HEK293 (cell line): ENCODE measurements at regions not wholly inside any gene's neighbourhood (a gene's known extent, or its start where the extent isn't known, plus 50 kb on each side); places are given as distances from the start of the nearest gene placed in this dataset.

ENCODE experiments used
- CTCF ChIA-PET: fragments of 350-600 bp; formaldehyde crosslinking; extraction: SDS; loops from one replicate; lab custom pipeline; 2021; ENCODE audit warnings: antibody characterized with exemption; lab: Yijun Ruan, JAX
- POLR2A ChIA-PET: fragments of 300-600 bp; formaldehyde crosslinking; extraction: SDS; loops from one replicate; lab custom pipeline; 2020; ENCODE audit warnings: antibody characterized with exemption, inconsistent platforms; lab: Yijun Ruan, JAX
- H3K27ac ChIP-seq: fragments of 200-500 bp; sonication (Bioruptor generic); 2 replicates; pipeline ENCODE4 v1.5.1; 2014; ENCODE audit warnings: low read depth, low read length, control low read depth, inconsistent platforms; ENCODE audit errors: extremely low read depth
- H3K36me3 ChIP-seq, 2 experiments: fragments of 200-500 bp in 1 of 2; sonication (Bioruptor generic) in 1 of 2; 1 replicate in 1 of 2; 2 replicates in 1 of 2; pipeline ENCODE4 v1.5.1; 2014 to 2017; ENCODE audit warnings: inconsistent platforms in 2 of 2, low read length in 2 of 2; ENCODE audit not compliant: control insufficient read depth in 2 of 2, insufficient read depth in 1 of 2
- H3K4me1 ChIP-seq: fragments of 200-500 bp; sonication (Bioruptor generic); 2 replicates; pipeline ENCODE4 v1.5.1; 2014; ENCODE audit warnings: mild to moderate bottlenecking, low read length, inconsistent platforms; ENCODE audit not compliant: control insufficient read depth, insufficient read depth
- H3K4me3 ChIP-seq: 2 replicates; pipeline ENCODE4 v1.5.1; 2011; ENCODE audit warnings: low read depth, mild to moderate bottlenecking, control low read depth, low read length, moderate library complexity
- H3K9me3 ChIP-seq: fragments of 200-500 bp; sonication (Bioruptor generic); 2 replicates; pipeline ENCODE4 v1.5.1; 2014; ENCODE audit warnings: low read depth, low read length, inconsistent platforms; ENCODE audit not compliant: control insufficient read depth, insufficient read depth
- GLI2 ChIP-seq: fragments of 450-650 bp; formaldehyde crosslinking; IDR thresholded peaks from 2 replicates; pipeline ENCODE4; 2017; ENCODE audit warnings: missing biosample characterization, missing genetic modification characterization, low read depth, borderline replicate concordance
- PRDM2 ChIP-seq: fragments of 450-650 bp; formaldehyde crosslinking; IDR thresholded peaks from 2 replicates; pipeline ENCODE4 v1.5.1; 2016; ENCODE audit warnings: missing biosample characterization, missing genetic modification characterization, borderline replicate concordance
- TRIM28 ChIP-seq: IDR thresholded peaks from 2 replicates; pipeline ENCODE4 v1.6.1; 2011; ENCODE audit warnings: low read length, control low read depth, borderline replicate concordance
- ZBTB7A ChIP-seq: fragments of 450-650 bp; formaldehyde crosslinking; IDR thresholded peaks from 2 replicates; pipeline ENCODE4 v1.5.1; 2016; ENCODE audit warnings: low read depth, missing biosample characterization, missing genetic modification characterization
- ZFP3 ChIP-seq: fragments of 450-650 bp; formaldehyde crosslinking; IDR thresholded peaks from 2 replicates; pipeline ENCODE4 v1.5.1; 2016; ENCODE audit warnings: low read depth, missing biosample characterization, missing genetic modification characterization
- ZNF10 ChIP-seq: fragments of 450-650 bp; formaldehyde crosslinking; IDR thresholded peaks from 2 replicates; pipeline ENCODE4 v1.5.1; 2017; ENCODE audit warnings: missing biosample characterization, missing genetic modification characterization
- ZNF133 ChIP-seq: fragments of 450-650 bp; formaldehyde crosslinking; IDR thresholded peaks from 2 replicates; pipeline ENCODE4 v1.5.1; 2016; ENCODE audit warnings: missing biosample characterization, missing genetic modification characterization
- ZNF169 ChIP-seq: fragments of 450-650 bp; formaldehyde crosslinking; IDR thresholded peaks from 2 replicates; pipeline ENCODE4 v1.5.1; 2016; ENCODE audit warnings: missing biosample characterization, missing genetic modification characterization
- ZNF23 ChIP-seq: fragments of 450-650 bp; formaldehyde crosslinking; IDR thresholded peaks from 2 replicates; pipeline ENCODE4 v1.5.1; 2016; ENCODE audit warnings: missing biosample characterization, missing genetic modification characterization, borderline replicate concordance
- ZNF239 ChIP-seq: fragments of 450-650 bp; formaldehyde crosslinking; IDR thresholded peaks from 2 replicates; pipeline ENCODE4 v1.5.1; 2016; ENCODE audit warnings: missing biosample characterization, missing genetic modification characterization
- ZNF248 ChIP-seq: fragments of 450-650 bp; formaldehyde crosslinking; IDR thresholded peaks from 2 replicates; pipeline ENCODE4 v1.5.1; 2017; ENCODE audit warnings: missing biosample characterization, missing genetic modification characterization
- ZNF274 ChIP-seq, 2 experiments: fragments of 200-500 bp in 1 of 2; fragments of 450-650 bp in 1 of 2; sonication (Bioruptor generic) in 1 of 2; formaldehyde crosslinking in 1 of 2; IDR thresholded peaks; 2 replicates each; pipeline versions ENCODE4 v1.5.1 to v1.6.1; 2014 to 2016; ENCODE audit warnings: borderline replicate concordance in 1 of 2, inconsistent platforms in 1 of 2, low read length in 1 of 2, missing biosample characterization in 1 of 2, missing genetic modification characterization in 1 of 2
- ZNF350 ChIP-seq: fragments of 450-650 bp; formaldehyde crosslinking; IDR thresholded peaks from 2 replicates; pipeline ENCODE4 v1.5.0; 2017; ENCODE audit warnings: missing biosample characterization, mild to moderate bottlenecking, missing genetic modification characterization
- ZNF37A ChIP-seq: fragments of 450-650 bp; IDR thresholded peaks from 2 replicates; pipeline ENCODE4 v1.5.1; 2018; ENCODE audit warnings: missing biosample characterization, missing genetic modification characterization
- ZNF664 ChIP-seq: fragments of 450-650 bp; formaldehyde crosslinking; IDR thresholded peaks from 2 replicates; pipeline ENCODE4 v1.5.1; 2016; ENCODE audit warnings: missing biosample characterization, missing genetic modification characterization
- ZNF677 ChIP-seq: fragments of 450-650 bp; IDR thresholded peaks from 2 replicates; pipeline ENCODE4 v1.5.0; 2018; ENCODE audit warnings: missing biosample characterization, mild to moderate bottlenecking, missing genetic modification characterization, moderate library complexity
- ZNF704 ChIP-seq: fragments of 450-650 bp; formaldehyde crosslinking; IDR thresholded peaks from 2 replicates; pipeline ENCODE4 v1.5.1; 2016; ENCODE audit warnings: missing biosample characterization, missing genetic modification characterization
- ZNF792 ChIP-seq: fragments of 450-650 bp; formaldehyde crosslinking; IDR thresholded peaks from 2 replicates; pipeline ENCODE4 v1.5.1; 2016; ENCODE audit warnings: missing biosample characterization, missing genetic modification characterization
- ZNF830 ChIP-seq: fragments of 450-650 bp; IDR thresholded peaks from 2 replicates; pipeline ENCODE4 v1.5.0; 2018; ENCODE audit warnings: missing biosample characterization, missing genetic modification characterization, low read depth, mild to moderate bottlenecking, moderate library complexity
- ZSCAN4 ChIP-seq: fragments of 450-650 bp; formaldehyde crosslinking; IDR thresholded peaks from 2 replicates; pipeline ENCODE4 v1.5.1; 2017; ENCODE audit warnings: missing biosample characterization, missing genetic modification characterization
- TF ChIP-seq, protein P1 (sequence below): fragments of 450-650 bp; formaldehyde crosslinking; IDR thresholded peaks from 2 replicates; pipeline ENCODE4 v1.5.1; 2016; ENCODE audit warnings: missing biosample characterization, missing genetic modification characterization
- TF ChIP-seq, protein P2 (sequence below): fragments of 450-650 bp; formaldehyde crosslinking; IDR thresholded peaks from 2 replicates; pipeline ENCODE4 v1.5.1; 2016; ENCODE audit warnings: missing biosample characterization, missing genetic modification characterization

DNA sequence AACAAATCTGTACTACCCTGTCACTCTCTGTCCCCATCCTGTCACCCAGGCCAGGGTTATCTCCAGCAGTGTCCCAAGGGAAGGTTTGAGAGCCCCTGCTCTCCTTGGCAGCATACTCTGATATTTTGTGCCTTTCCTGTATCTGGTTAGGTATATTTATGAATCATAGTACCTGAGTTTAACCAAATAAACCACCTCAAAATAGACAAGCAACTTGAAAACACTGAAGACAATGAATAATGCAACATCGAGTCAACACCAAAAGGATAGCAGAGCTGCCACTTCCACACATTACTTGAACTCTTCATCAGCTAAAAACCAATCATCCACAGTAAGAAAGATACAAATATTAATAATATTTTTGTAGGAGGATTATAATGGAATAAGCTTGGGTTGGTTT, 142.6 kb upstream of the TAB2 start:
- 0 out of 2 replicates have a peak, but pooled peaks cover 4% of the 10 kb centered on the region for H3K4me1 ChIP-seq
- no peak overlapping the region for H3K27ac ChIP-seq
- TF ChIP-seq ZNF23 (tag by site-specific recombination) (no peak), TRIM28 (no peak), ZBTB7A (tag by site-specific recombination) (no peak), PRDM2 (tag by site-specific recombination) (no peak), ZNF274 (IDR thresholded peaks at IDR 0.05; ENCODE audit: low read length) (no peak), ZNF274 (tag by site-specific recombination; IDR thresholded peaks at IDR 0.05; ENCODE audit: borderline replicate concordance) (no peak), ZNF37A (tag by site-specific recombination) (no peak), ZNF248 (tag by site-specific recombination) (no peak), ZNF133 (no peak), ZNF350 (tag by site-specific recombination) (no peak), ZSCAN4 (tag by site-specific recombination) (no peak), ZNF830 (no peak), ZNF704 (tag by site-specific recombination) (no peak), ZFP3 (tag by site-specific recombination) (no peak)
- H3K9me3 ChIP-seq = no peaks in the 10 kb centered on the region
- CTCF ChIA-PET = interaction anchor here (1.4 kb wide), 1 partner anchor 30 kb away, joined by 3 read pairs; no protein-coding TSS in a partner anchor
- POLR2A ChIA-PET = no interaction called here
- H3K4me3 ChIP-seq = no peak overlapping the region
- H3K36me3 ChIP-seq = no peaks in the 10 kb centered on the region

- ChIA-PET POLR2A (no interaction called here), CTCF (interaction anchor here (1.1 kb wide), 1 partner anchor 13 kb away, joined by 3 read pairs; no protein-coding TSS in a partner anchor)
- Histone ChIP-seq H3K27ac (no peak overlapping the region), H3K9me3 (no peaks in the 10 kb centered on the region), H3K4me3 (no peak overlapping the region), H3K4me1 (no peaks in the 10 kb centered on the region), H3K36me3 (no peaks in the 10 kb centered on the region)
- no peak for TF ChIP-seq ZSCAN4 (tag by site-specific recombination)
- no peak for TF ChIP-seq ZNF677 (tag by site-specific recombination)
- TF ChIP-seq, protein P1, sequence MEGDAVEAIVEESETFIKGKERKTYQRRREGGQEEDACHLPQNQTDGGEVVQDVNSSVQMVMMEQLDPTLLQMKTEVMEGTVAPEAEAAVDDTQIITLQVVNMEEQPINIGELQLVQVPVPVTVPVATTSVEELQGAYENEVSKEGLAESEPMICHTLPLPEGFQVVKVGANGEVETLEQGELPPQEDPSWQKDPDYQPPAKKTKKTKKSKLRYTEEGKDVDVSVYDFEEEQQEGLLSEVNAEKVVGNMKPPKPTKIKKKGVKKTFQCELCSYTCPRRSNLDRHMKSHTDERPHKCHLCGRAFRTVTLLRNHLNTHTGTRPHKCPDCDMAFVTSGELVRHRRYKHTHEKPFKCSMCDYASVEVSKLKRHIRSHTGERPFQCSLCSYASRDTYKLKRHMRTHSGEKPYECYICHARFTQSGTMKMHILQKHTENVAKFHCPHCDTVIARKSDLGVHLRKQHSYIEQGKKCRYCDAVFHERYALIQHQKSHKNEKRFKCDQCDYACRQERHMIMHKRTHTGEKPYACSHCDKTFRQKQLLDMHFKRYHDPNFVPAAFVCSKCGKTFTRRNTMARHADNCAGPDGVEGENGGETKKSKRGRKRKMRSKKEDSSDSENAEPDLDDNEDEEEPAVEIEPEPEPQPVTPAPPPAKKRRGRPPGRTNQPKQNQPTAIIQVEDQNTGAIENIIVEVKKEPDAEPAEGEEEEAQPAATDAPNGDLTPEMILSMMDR (tag by site-specific recombination) = no peak
- no peak for TF ChIP-seq ZNF792 (tag by site-specific recombination)
- TF ChIP-seq ZNF169 (tag by site-specific recombination) = no peak
- TF ChIP-seq GLI2 = no peak
- TF ChIP-seq ZNF239 = no peak
- no peak for TF ChIP-seq ZNF10
- no peak for TF ChIP-seq ZNF664
- TF ChIP-seq, protein P2, sequence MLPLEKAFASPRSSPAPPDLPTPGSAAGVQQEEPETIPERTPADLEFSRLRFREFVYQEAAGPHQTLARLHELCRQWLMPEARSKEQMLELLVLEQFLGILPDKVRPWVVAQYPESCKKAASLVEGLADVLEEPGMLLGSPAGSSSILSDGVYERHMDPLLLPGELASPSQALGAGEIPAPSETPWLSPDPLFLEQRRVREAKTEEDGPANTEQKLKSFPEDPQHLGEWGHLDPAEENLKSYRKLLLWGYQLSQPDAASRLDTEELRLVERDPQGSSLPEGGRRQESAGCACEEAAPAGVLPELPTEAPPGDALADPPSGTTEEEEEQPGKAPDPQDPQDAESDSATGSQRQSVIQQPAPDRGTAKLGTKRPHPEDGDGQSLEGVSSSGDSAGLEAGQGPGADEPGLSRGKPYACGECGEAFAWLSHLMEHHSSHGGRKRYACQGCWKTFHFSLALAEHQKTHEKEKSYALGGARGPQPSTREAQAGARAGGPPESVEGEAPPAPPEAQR (tag by site-specific recombination) = no peak
Observed at GRCh38 chr6:149176971-149177667, 140.4 kb upstream of the TAB2 start.
